ENCODE measurements at regions not wholly inside any gene's neighbourhood (a gene's known extent, or its start where the extent isn't known, plus 50 kb on each side); places are given as distances from the start of the nearest gene placed in this dataset.

GRCh38 chr11:115623021-115623451, 118.8 kb upstream of the CADM1 start:
- peak in 2 of 4 donors; percentile 20 to 89 for TF ChIP-seq EP300 (IDR thresholded peaks at IDR 0.05)
- TF ChIP-seq, protein P1, sequence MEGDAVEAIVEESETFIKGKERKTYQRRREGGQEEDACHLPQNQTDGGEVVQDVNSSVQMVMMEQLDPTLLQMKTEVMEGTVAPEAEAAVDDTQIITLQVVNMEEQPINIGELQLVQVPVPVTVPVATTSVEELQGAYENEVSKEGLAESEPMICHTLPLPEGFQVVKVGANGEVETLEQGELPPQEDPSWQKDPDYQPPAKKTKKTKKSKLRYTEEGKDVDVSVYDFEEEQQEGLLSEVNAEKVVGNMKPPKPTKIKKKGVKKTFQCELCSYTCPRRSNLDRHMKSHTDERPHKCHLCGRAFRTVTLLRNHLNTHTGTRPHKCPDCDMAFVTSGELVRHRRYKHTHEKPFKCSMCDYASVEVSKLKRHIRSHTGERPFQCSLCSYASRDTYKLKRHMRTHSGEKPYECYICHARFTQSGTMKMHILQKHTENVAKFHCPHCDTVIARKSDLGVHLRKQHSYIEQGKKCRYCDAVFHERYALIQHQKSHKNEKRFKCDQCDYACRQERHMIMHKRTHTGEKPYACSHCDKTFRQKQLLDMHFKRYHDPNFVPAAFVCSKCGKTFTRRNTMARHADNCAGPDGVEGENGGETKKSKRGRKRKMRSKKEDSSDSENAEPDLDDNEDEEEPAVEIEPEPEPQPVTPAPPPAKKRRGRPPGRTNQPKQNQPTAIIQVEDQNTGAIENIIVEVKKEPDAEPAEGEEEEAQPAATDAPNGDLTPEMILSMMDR (IDR thresholded peaks at IDR 0.05) = no peak
- TF ChIP-seq POLR2AphosphoS5 (IDR thresholded peaks at IDR 0.05) = peak in 3 of 4 donors; percentile 16 to 86 (median 57)
